Neutrophil (primary cell): ENCODE measurements at regions not wholly inside any gene's neighbourhood (a gene's known extent, or its start where the extent isn't known, plus 50 kb on each side); places are given as distances from the start of the nearest gene placed in this dataset.

Experiments
- H3K27ac ChIP-seq: fragments of 200-600 bp; sonication (generic); 2 replicates; pipeline ENCODE4 v1.5.1; 2016; ENCODE audit warnings: mild to moderate bottlenecking, moderate library complexity
- H3K27me3 ChIP-seq: fragments of 200-600 bp; sonication (generic); 2 replicates; pipeline ENCODE4 v1.6.0; 2016; ENCODE audit warnings: mild to moderate bottlenecking
- H3K36me3 ChIP-seq: fragments of 200-600 bp; sonication (generic); 2 replicates; pipeline ENCODE4 v1.5.1; 2017
- H3K4me1 ChIP-seq, 2 experiments: fragments of 200-600 bp in 1 of 2; sonication (generic) in 1 of 2; 1 replicate in 1 of 2; 2 replicates in 1 of 2; pipeline versions ENCODE4 v1.5.1 to v1.6.1; 2013 to 2016; ENCODE audit warnings: low read depth in 1 of 2, low read length in 1 of 2, mild to moderate bottlenecking in 1 of 2, moderate library complexity in 1 of 2; ENCODE audit not compliant: control insufficient read depth in 1 of 2, insufficient read depth in 1 of 2
- H3K4me3 ChIP-seq, 2 experiments: fragments of 200-600 bp in 1 of 2; sonication (generic) in 1 of 2; 1 replicate in 1 of 2; 2 replicates in 1 of 2; pipeline ENCODE4 v1.5.1; 2013 to 2016; ENCODE audit warnings: low read depth in 1 of 2, low read length in 1 of 2, mild to moderate bottlenecking in 1 of 2, moderate library complexity in 1 of 2
- H3K9me3 ChIP-seq: fragments of 200-600 bp; sonication (generic); 2 replicates; pipeline ENCODE4 v1.5.1; 2016
- CTCF ChIP-seq: fragments of 200-600 bp; sonication (generic); IDR thresholded peaks from 2 replicates; pipeline ENCODE4 v1.5.1; 2016; ENCODE audit warnings: antibody characterized with exemption

GRCh38 chr13:106961651-106962050, 393.7 kb upstream of the ARGLU1 start:
- H3K4me1 ChIP-seq, result no peaks in the 10 kb centered on the region
- H3K36me3 ChIP-seq, result no peaks in the 10 kb centered on the region
- no peak overlapping the region for H3K27ac ChIP-seq
- H3K4me3 ChIP-seq, result no peak overlapping the region
- no peaks in the 10 kb centered on the region for H3K9me3 ChIP-seq
- no peak for TF ChIP-seq CTCF
- no peaks in the 10 kb centered on the region for H3K27me3 ChIP-seq

GRCh38 chr13:106961216-106961615, 393.3 kb upstream of the ARGLU1 start:
- Histone ChIP-seq H3K27me3 (no peaks in the 10 kb centered on the region), H3K27ac (no peak overlapping the region), H3K4me3 (no peak overlapping the region), H3K4me1 (no peaks in the 10 kb centered on the region), H3K36me3 (no peaks in the 10 kb centered on the region), H3K9me3 (no peaks in the 10 kb centered on the region)
- no peak for TF ChIP-seq CTCF

- Histone ChIP-seq H3K4me3 (no peak overlapping the region), H3K4me1 (no peaks in the 10 kb centered on the region), H3K27ac (no peak overlapping the region), H3K36me3 (no peaks in the 10 kb centered on the region), H3K9me3 (no peaks in the 10 kb centered on the region), H3K27me3 (no peaks in the 10 kb centered on the region)
- no peak for TF ChIP-seq CTCF
Observed at GRCh38 chr13:106958621-106959048, 390.7 kb upstream of the ARGLU1 start.

- no peaks in the 10 kb centered on the region for H3K36me3 ChIP-seq
- TF ChIP-seq CTCF, result no peak
- H3K27ac ChIP-seq, result no peak overlapping the region
- no peaks in the 10 kb centered on the region for H3K27me3 ChIP-seq
- no peaks in the 10 kb centered on the region for H3K9me3 ChIP-seq
- peaks cover 22 to 29% of the 10 kb centered on the region in 2 experiments for H3K4me1 ChIP-seq
- no peak overlapping the region for H3K4me3 ChIP-seq
Observed at GRCh38 chr13:106942563-106942962, 374.6 kb upstream of the ARGLU1 start.

- no peak for TF ChIP-seq CTCF
- Histone ChIP-seq H3K4me1 (peaks cover 22 to 26% of the 10 kb centered on the region in 2 experiments), H3K4me3 (no peak overlapping the region), H3K36me3 (no peaks in the 10 kb centered on the region), H3K27me3 (no peaks in the 10 kb centered on the region), H3K9me3 (no peaks in the 10 kb centered on the region), H3K27ac (no peak overlapping the region)
Observed at GRCh38 chr13:106941779-106942178, 373.8 kb upstream of the ARGLU1 start.

- H3K27me3 ChIP-seq, result no peaks in the 10 kb centered on the region
- H3K36me3 ChIP-seq, result no peaks in the 10 kb centered on the region
- TF ChIP-seq CTCF, result no peak
- H3K9me3 ChIP-seq, result no peaks in the 10 kb centered on the region
- no peak overlapping the region for H3K4me3 ChIP-seq
- H3K4me1 ChIP-seq, result no peaks in the 10 kb centered on the region
- no peak overlapping the region for H3K27ac ChIP-seq
Observed at GRCh38 chr13:106927421-106927820, 359.5 kb upstream of the ARGLU1 start.
